GM23338 (cell line): ENCODE measurements at regions not wholly inside any gene's neighbourhood (a gene's known extent, or its start where the extent isn't known, plus 50 kb on each side); places are given as distances from the start of the nearest gene placed in this dataset.

Source experiments
- ATAC-seq: fragments of 200-7000 bp; cut with Tn5 transposase; 3 replicates; pipeline ENCODE4 v1.9.1; 2020
- DNase-seq: peaks from one replicate; pipeline ENCODE4 v3.0.0-alpha.2; 2015; ENCODE audit warnings: low spot score
- H2AFZ ChIP-seq: fragments of 200-600 bp; sonication (generic); 2 replicates; pipeline ENCODE4 v1.8.0; 2016; ENCODE audit warnings: antibody characterized with exemption, mild to moderate bottlenecking, moderate library complexity
- H3F3A ChIP-seq: fragments of 200-600 bp; sonication (generic); replicated peaks from 2 replicates; pipeline ENCODE4 v1.8.0; 2017; ENCODE audit warnings: antibody characterized with exemption, mixed run types, low read depth
- H3K27ac ChIP-seq: fragments of 200-600 bp; sonication (generic); 2 replicates; pipeline ENCODE4 v1.6.1; 2016; ENCODE audit warnings: low read depth
- H3K27me3 ChIP-seq: fragments of 200-600 bp; sonication (generic); 2 replicates; pipeline ENCODE4 v1.8.0; 2016; ENCODE audit warnings: mild to moderate bottlenecking, mixed run types, moderate library complexity; ENCODE audit not compliant: insufficient read depth
- H3K36me3 ChIP-seq: fragments of 200-600 bp; sonication (generic); 2 replicates; pipeline ENCODE4 v1.8.0; 2016; ENCODE audit warnings: mild to moderate bottlenecking; ENCODE audit not compliant: insufficient read depth
- H3K4me1 ChIP-seq: fragments of 200-600 bp; sonication (generic); 2 replicates; pipeline ENCODE4 v1.8.0; 2016; ENCODE audit warnings: mild to moderate bottlenecking, moderate library complexity; ENCODE audit not compliant: insufficient read depth
- H3K4me2 ChIP-seq: fragments of 200-600 bp; sonication (generic); 2 replicates; pipeline ENCODE4 v1.7.1; 2017; ENCODE audit warnings: mixed run types
- H3K4me3 ChIP-seq: fragments of 200-600 bp; sonication (generic); 2 replicates; pipeline ENCODE4 v1.6.1; 2016; ENCODE audit warnings: mixed run types
- H3K79me2 ChIP-seq: fragments of 200-600 bp; sonication (generic); replicated peaks from 2 replicates; pipeline ENCODE4 v1.8.0; 2017; ENCODE audit warnings: mild to moderate bottlenecking; ENCODE audit not compliant: insufficient read depth
- H3K9me2 ChIP-seq: fragments of 200-600 bp; sonication (generic); 2 replicates; pipeline ENCODE4 v1.8.0; 2017; ENCODE audit not compliant: insufficient read depth
- H4K20me1 ChIP-seq: fragments of 200-600 bp; sonication (generic); replicated peaks from 2 replicates; pipeline ENCODE4 v1.8.0; 2017; ENCODE audit warnings: mild to moderate bottlenecking; ENCODE audit not compliant: insufficient read depth
- H3K27ac Mint-ChIP-seq: 2 replicates; pipeline ENCODE4 v1.8.0; 2020; ENCODE audit warnings: inconsistent platforms, mild to moderate bottlenecking, moderate library complexity, mixed read lengths
- H3K27me3 Mint-ChIP-seq: 3 replicates; pipeline ENCODE4 v1.8.0; 2022; ENCODE audit warnings: low read depth, mild to moderate bottlenecking, moderate library complexity, mixed read lengths, inconsistent platforms; ENCODE audit not compliant: insufficient read depth, poor library complexity
- H3K36me3 Mint-ChIP-seq: 3 replicates; pipeline ENCODE4 v1.8.0; 2021; ENCODE audit warnings: low read depth, mild to moderate bottlenecking, inconsistent platforms, moderate library complexity, mixed read lengths
- H3K4me1 Mint-ChIP-seq: 3 replicates; pipeline ENCODE4 v1.8.0; 2020; ENCODE audit warnings: mild to moderate bottlenecking, inconsistent platforms, mixed read lengths
- H3K4me3 Mint-ChIP-seq: 3 replicates; pipeline ENCODE4 v1.8.0; 2021; ENCODE audit warnings: moderate library complexity, mild to moderate bottlenecking, inconsistent platforms, mixed read lengths
- H3K9me3 Mint-ChIP-seq: 3 replicates; pipeline ENCODE4 v1.8.0; 2020; ENCODE audit warnings: moderate library complexity, mild to moderate bottlenecking, inconsistent platforms, mixed read lengths
- CREB1 ChIP-seq: fragments of 250-450 bp; sonication (Bioruptor Pico); IDR thresholded peaks from 2 replicates; pipeline ENCODE4 v1.5.0; 2020; ENCODE audit warnings: low read depth, mild to moderate bottlenecking, moderate library complexity
- EZH2 ChIP-seq: fragments of 200-600 bp; sonication (generic); IDR thresholded peaks from one replicate; pipeline ENCODE4 v1.8.0; 2017; ENCODE audit warnings: antibody characterized with exemption, mild to moderate bottlenecking, low read depth; ENCODE audit not compliant: unreplicated experiment
- EZH2phosphoT487 ChIP-seq: fragments of 200-600 bp; sonication (generic); IDR thresholded peaks from one replicate; pipeline ENCODE4 v1.8.1; 2018; ENCODE audit warnings: antibody characterized with exemption; ENCODE audit not compliant: unreplicated experiment
- JUNB ChIP-seq: IDR thresholded peaks from one replicate; pipeline ENCODE4 v1.6.1; 2016; ENCODE audit warnings: antibody characterized with exemption; ENCODE audit not compliant: unreplicated experiment
- NANOG ChIP-seq: IDR thresholded peaks from 2 replicates; pipeline ENCODE4 v1.6.1; 2016; ENCODE audit warnings: antibody characterized with exemption, borderline replicate concordance
- POLR2AphosphoS5 ChIP-seq: IDR thresholded peaks from 2 replicates; pipeline ENCODE4 v1.6.1; 2016; ENCODE audit warnings: antibody characterized with exemption, low read depth
- STAT1 ChIP-seq: IDR thresholded peaks from one replicate; pipeline ENCODE4 v1.6.1; 2016; ENCODE audit warnings: antibody characterized with exemption; ENCODE audit not compliant: unreplicated experiment
- ZNF114 ChIP-seq: fragments of 250-450 bp; sonication (Bioruptor Pico); IDR thresholded peaks from 2 replicates; pipeline ENCODE4 v1.5.0; 2020; ENCODE audit warnings: mild to moderate bottlenecking, moderate library complexity
- ZNF331 ChIP-seq: fragments of 250-450 bp; sonication (Bioruptor Pico); IDR thresholded peaks from 2 replicates; pipeline ENCODE4 v1.5.0; 2020; ENCODE audit warnings: low read depth, mild to moderate bottlenecking, moderate library complexity
- TF ChIP-seq, protein P1 (sequence below): fragments of 250-450 bp; sonication (Bioruptor Pico); IDR thresholded peaks from 2 replicates; pipeline ENCODE4 v1.5.0; 2020; ENCODE audit warnings: mild to moderate bottlenecking, moderate library complexity
- TF ChIP-seq, protein P2 (sequence below): IDR thresholded peaks from one replicate; pipeline ENCODE4 v1.6.1; 2018; ENCODE audit warnings: antibody characterized with exemption; ENCODE audit not compliant: unreplicated experiment
- TF ChIP-seq, protein P3 (sequence below): IDR thresholded peaks from 2 replicates; pipeline ENCODE4 v1.6.1; 2016; ENCODE audit warnings: antibody characterized with exemption
- TF ChIP-seq, protein P4 (sequence below), 2 experiments: fragments of 200-600 bp in 1 of 2; sonication (generic) in 1 of 2; conservative IDR thresholded peaks; 2 replicates each; pipeline versions ENCODE4 v1.5.1 to v1.6.1; 2016 to 2017; ENCODE audit warnings: antibody characterized with exemption in 2 of 2, low read depth in 2 of 2, mild to moderate bottlenecking in 2 of 2, moderate library complexity in 1 of 2

DNA sequence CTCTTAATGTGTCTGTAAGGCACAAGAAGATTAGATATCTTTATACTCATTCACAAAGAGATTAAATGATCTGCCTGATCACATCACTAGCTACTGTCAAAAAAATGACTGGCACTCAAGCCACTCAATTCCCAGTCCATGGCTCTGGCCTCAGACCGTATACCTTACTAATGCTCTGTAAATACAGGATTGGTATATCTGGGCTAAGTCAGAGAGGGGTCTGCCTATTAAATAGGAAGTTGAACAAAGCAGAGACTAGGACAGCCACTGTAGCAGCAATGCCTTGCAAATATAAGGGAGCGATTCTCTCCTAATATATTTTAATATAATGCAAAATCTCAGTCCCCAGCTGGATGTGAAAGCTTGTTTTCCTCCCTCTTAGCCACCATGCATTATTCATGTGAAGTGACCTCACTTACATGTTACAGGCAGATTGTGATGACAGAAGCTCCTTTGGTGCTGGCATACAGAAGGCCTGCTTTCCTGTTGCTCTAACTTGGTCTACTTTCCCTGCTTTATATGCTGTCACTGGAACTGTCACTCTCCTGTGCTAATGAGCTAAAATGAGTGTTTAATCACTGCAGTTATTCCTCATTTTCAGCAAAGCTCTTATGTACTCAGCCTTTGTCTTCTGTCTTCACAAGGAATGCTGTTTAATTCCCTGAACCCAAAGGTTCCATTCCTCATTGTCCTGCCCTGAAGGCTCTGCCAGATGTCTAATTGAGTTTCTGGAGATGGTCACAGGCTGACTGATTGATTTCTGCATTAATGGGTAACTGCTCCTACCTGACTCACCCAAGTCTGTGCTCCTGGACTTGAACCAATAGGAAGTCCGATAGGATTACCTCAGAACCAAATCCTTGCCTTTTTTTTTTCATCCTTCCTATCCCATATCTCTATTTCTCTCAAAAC lies 578.2 kb downstream of the KLHL13 start:
- Histone ChIP-seq H3K9me2 (no peaks in the 10 kb centered on the region), H3K4me3 (no peak overlapping the region), H2AFZ (no peak overlapping the region), H3K79me2 (no peaks in the 10 kb centered on the region), H3K4me2 (no peak overlapping the region), H3K36me3 (no peaks in the 10 kb centered on the region), H3F3A (no peaks in the 10 kb centered on the region), H3K4me1 (no peaks in the 10 kb centered on the region), H4K20me1 (no peaks in the 10 kb centered on the region), H3K27ac (no peak overlapping the region), H3K27me3 (no peaks in the 10 kb centered on the region)
- Mint-ChIP-seq H3K4me3 (no peak overlapping the region), H3K27ac (no peak overlapping the region), H3K36me3 (no peaks in the 10 kb centered on the region), H3K9me3 (peaks cover 4% of the 10 kb centered on the region; the same call in 2 of the 3 replicates), H3K4me1 (no peaks in the 10 kb centered on the region), H3K27me3 (no peaks in the 10 kb centered on the region)
- ATAC-seq (no peak), DNase-seq (no peak)
- TF ChIP-seq NANOG: no peak
- no peak for TF ChIP-seq CREB1 (CRISPR knock-in tag)
- TF ChIP-seq, protein P1, sequence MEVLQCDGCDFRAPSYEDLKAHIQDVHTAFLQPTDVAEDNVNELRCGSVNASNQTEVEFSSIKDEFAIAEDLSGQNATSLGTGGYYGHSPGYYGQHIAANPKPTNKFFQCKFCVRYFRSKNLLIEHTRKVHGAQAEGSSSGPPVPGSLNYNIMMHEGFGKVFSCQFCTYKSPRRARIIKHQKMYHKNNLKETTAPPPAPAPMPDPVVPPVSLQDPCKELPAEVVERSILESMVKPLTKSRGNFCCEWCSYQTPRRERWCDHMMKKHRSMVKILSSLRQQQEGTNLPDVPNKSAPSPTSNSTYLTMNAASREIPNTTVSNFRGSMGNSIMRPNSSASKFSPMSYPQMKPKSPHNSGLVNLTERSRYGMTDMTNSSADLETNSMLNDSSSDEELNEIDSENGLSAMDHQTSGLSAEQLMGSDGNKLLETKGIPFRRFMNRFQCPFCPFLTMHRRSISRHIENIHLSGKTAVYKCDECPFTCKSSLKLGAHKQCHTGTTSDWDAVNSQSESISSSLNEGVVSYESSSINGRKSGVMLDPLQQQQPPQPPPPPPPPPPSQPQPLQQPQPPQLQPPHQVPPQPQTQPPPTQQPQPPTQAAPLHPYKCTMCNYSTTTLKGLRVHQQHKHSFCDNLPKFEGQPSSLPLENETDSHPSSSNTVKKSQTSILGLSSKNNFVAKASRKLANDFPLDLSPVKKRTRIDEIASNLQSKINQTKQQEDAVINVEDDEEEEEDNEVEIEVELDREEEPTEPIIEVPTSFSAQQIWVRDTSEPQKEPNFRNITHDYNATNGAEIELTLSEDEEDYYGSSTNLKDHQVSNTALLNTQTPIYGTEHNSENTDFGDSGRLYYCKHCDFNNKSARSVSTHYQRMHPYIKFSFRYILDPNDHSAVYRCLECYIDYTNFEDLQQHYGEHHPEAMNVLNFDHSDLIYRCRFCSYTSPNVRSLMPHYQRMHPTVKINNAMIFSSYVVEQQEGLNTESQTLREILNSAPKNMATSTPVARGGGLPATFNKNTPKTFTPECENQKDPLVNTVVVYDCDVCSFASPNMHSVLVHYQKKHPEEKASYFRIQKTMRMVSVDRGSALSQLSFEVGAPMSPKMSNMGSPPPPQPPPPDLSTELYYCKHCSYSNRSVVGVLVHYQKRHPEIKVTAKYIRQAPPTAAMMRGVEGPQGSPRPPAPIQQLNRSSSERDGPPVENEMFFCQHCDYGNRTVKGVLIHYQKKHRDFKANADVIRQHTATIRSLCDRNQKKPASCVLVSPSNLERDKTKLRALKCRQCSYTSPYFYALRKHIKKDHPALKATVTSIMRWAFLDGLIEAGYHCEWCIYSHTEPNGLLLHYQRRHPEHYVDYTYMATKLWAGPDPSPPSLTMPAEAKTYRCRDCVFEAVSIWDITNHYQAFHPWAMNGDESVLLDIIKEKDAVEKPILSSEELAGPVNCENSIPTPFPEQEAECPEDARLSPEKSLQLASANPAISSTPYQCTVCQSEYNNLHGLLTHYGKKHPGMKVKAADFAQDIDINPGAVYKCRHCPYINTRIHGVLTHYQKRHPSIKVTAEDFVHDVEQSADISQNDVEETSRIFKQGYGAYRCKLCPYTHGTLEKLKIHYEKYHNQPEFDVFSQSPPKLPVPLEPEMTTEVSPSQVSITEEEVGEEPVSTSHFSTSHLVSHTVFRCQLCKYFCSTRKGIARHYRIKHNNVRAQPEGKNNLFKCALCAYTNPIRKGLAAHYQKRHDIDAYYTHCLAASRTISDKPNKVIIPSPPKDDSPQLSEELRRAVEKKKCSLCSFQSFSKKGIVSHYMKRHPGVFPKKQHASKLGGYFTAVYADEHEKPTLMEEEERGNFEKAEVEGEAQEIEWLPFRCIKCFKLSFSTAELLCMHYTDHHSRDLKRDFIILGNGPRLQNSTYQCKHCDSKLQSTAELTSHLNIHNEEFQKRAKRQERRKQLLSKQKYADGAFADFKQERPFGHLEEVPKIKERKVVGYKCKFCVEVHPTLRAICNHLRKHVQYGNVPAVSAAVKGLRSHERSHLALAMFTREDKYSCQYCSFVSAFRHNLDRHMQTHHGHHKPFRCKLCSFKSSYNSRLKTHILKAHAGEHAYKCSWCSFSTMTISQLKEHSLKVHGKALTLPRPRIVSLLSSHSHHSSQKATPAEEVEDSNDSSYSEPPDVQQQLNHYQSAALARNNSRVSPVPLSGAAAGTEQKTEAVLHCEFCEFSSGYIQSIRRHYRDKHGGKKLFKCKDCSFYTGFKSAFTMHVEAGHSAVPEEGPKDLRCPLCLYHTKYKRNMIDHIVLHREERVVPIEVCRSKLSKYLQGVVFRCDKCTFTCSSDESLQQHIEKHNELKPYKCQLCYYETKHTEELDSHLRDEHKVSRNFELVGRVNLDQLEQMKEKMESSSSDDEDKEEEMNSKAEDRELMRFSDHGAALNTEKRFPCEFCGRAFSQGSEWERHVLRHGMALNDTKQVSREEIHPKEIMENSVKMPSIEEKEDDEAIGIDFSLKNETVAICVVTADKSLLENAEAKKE (CRISPR knock-in tag): no peak
- TF ChIP-seq STAT1: no peak
- TF ChIP-seq POLR2AphosphoS5: no peak
- no peak for TF ChIP-seq ZNF331 (CRISPR knock-in tag)
- TF ChIP-seq ZNF114 (CRISPR knock-in tag): no peak
- no peak for TF ChIP-seq EZH2
- TF ChIP-seq EZH2phosphoT487: no peak
- no peak for TF ChIP-seq JUNB
- TF ChIP-seq, protein P2, sequence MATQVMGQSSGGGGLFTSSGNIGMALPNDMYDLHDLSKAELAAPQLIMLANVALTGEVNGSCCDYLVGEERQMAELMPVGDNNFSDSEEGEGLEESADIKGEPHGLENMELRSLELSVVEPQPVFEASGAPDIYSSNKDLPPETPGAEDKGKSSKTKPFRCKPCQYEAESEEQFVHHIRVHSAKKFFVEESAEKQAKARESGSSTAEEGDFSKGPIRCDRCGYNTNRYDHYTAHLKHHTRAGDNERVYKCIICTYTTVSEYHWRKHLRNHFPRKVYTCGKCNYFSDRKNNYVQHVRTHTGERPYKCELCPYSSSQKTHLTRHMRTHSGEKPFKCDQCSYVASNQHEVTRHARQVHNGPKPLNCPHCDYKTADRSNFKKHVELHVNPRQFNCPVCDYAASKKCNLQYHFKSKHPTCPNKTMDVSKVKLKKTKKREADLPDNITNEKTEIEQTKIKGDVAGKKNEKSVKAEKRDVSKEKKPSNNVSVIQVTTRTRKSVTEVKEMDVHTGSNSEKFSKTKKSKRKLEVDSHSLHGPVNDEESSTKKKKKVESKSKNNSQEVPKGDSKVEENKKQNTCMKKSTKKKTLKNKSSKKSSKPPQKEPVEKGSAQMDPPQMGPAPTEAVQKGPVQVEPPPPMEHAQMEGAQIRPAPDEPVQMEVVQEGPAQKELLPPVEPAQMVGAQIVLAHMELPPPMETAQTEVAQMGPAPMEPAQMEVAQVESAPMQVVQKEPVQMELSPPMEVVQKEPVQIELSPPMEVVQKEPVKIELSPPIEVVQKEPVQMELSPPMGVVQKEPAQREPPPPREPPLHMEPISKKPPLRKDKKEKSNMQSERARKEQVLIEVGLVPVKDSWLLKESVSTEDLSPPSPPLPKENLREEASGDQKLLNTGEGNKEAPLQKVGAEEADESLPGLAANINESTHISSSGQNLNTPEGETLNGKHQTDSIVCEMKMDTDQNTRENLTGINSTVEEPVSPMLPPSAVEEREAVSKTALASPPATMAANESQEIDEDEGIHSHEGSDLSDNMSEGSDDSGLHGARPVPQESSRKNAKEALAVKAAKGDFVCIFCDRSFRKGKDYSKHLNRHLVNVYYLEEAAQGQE: no peak
- TF ChIP-seq, protein P3, sequence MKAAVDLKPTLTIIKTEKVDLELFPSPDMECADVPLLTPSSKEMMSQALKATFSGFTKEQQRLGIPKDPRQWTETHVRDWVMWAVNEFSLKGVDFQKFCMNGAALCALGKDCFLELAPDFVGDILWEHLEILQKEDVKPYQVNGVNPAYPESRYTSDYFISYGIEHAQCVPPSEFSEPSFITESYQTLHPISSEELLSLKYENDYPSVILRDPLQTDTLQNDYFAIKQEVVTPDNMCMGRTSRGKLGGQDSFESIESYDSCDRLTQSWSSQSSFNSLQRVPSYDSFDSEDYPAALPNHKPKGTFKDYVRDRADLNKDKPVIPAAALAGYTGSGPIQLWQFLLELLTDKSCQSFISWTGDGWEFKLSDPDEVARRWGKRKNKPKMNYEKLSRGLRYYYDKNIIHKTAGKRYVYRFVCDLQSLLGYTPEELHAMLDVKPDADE: no peak
- TF ChIP-seq, protein P4, sequence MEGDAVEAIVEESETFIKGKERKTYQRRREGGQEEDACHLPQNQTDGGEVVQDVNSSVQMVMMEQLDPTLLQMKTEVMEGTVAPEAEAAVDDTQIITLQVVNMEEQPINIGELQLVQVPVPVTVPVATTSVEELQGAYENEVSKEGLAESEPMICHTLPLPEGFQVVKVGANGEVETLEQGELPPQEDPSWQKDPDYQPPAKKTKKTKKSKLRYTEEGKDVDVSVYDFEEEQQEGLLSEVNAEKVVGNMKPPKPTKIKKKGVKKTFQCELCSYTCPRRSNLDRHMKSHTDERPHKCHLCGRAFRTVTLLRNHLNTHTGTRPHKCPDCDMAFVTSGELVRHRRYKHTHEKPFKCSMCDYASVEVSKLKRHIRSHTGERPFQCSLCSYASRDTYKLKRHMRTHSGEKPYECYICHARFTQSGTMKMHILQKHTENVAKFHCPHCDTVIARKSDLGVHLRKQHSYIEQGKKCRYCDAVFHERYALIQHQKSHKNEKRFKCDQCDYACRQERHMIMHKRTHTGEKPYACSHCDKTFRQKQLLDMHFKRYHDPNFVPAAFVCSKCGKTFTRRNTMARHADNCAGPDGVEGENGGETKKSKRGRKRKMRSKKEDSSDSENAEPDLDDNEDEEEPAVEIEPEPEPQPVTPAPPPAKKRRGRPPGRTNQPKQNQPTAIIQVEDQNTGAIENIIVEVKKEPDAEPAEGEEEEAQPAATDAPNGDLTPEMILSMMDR (conservative IDR thresholded peaks at IDR 0.05; ENCODE audit: low read depth in 2 of 2): no peak
